Peyer's patch (tissue), 4 donors: ENCODE measurements at regions not wholly inside any gene's neighbourhood (a gene's known extent, or its start where the extent isn't known, plus 50 kb on each side); places are given as distances from the start of the nearest gene placed in this dataset.
"Not testable (repeated sequence)": the region's sequence is repeated elsewhere in the genome, so short reads cannot be mapped to it uniquely, and the experiment has no call there.

Experiments
- POLR2A ChIP-seq, 2 donors: fragments of 450-650 bp; IDR thresholded peaks; one replicate each; pipeline ENCODE4 v1.5.1; 2017; ENCODE audit warnings: antibody characterized with exemption in 2 of 2, mild to moderate bottlenecking in 2 of 2, moderate library complexity in 2 of 2
- TF ChIP-seq, protein P1 (sequence below), 6 experiments: fragments of 450-650 bp in 4 of 6; fragments of 200-600 bp in 2 of 6; sonication (generic) in 1 of 6; IDR thresholded peaks; one replicate each; pipeline ENCODE4 v1.5.1; 2017 to 2019; ENCODE audit warnings: antibody characterized with exemption in 6 of 6, mild to moderate bottlenecking in 3 of 6, moderate library complexity in 1 of 6

DNA sequence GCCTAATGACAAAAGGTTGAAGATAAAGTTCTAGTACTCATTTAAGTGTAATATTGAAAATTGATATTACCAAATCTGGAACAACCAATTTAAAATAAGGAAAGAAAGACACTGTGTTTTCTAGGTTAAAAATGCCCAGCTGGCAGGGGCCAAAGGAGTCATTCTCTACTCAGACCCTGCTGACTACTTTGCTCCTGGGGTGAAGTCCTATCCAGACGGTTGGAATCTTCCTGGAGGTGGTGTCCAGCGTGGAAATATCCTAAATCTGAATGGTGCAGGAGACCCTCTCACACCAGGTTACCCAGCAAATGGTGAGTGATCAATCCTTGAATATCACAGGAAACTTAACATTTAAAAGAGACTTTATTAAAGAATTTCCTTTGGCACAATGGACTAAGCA lies 50.7 kb upstream of the TRIM77 start:
- TF ChIP-seq, protein P1, sequence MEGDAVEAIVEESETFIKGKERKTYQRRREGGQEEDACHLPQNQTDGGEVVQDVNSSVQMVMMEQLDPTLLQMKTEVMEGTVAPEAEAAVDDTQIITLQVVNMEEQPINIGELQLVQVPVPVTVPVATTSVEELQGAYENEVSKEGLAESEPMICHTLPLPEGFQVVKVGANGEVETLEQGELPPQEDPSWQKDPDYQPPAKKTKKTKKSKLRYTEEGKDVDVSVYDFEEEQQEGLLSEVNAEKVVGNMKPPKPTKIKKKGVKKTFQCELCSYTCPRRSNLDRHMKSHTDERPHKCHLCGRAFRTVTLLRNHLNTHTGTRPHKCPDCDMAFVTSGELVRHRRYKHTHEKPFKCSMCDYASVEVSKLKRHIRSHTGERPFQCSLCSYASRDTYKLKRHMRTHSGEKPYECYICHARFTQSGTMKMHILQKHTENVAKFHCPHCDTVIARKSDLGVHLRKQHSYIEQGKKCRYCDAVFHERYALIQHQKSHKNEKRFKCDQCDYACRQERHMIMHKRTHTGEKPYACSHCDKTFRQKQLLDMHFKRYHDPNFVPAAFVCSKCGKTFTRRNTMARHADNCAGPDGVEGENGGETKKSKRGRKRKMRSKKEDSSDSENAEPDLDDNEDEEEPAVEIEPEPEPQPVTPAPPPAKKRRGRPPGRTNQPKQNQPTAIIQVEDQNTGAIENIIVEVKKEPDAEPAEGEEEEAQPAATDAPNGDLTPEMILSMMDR (IDR thresholded peaks at IDR 0.05) = not testable (repeated sequence)
- TF ChIP-seq POLR2A (IDR thresholded peaks at IDR 0.05) = not testable (repeated sequence)
